Osteoblast (primary cell): ENCODE measurements at regions not wholly inside any gene's neighbourhood (a gene's known extent, or its start where the extent isn't known, plus 50 kb on each side); places are given as distances from the start of the nearest gene placed in this dataset.

ENCODE experiments used
- DNase-seq: peaks from one replicate; pipeline ENCODE4 v3.0.0; 2011; ENCODE audit warnings: low spot score, mixed read lengths; ENCODE audit not compliant: insufficient read length; ENCODE audit errors: missing footprints
- H2AFZ ChIP-seq: 2 replicates; pipeline ENCODE4 v1.6.0; 2011; ENCODE audit warnings: mild to moderate bottlenecking, low read length
- H3K27ac ChIP-seq: 2 replicates; pipeline ENCODE4 v1.5.1; 2011; ENCODE audit warnings: mild to moderate bottlenecking, low read depth, low read length, moderate library complexity
- H3K27me3 ChIP-seq: 2 replicates; pipeline ENCODE4 v1.6.0; 2012; ENCODE audit warnings: mild to moderate bottlenecking, control low read depth, inconsistent platforms, low read length, moderate library complexity; ENCODE audit not compliant: insufficient read depth
- H3K36me3 ChIP-seq: 2 replicates; pipeline ENCODE4 v1.5.1; 2011; ENCODE audit warnings: mild to moderate bottlenecking, low read length, control low read depth, moderate library complexity; ENCODE audit not compliant: insufficient read depth
- H3K4me1 ChIP-seq: 2 replicates; pipeline ENCODE4 v1.5.1; 2011; ENCODE audit warnings: mild to moderate bottlenecking, low read length, control low read depth, moderate library complexity; ENCODE audit not compliant: insufficient read depth
- H3K4me2 ChIP-seq: 2 replicates; pipeline ENCODE4 v1.6.0; 2011; ENCODE audit warnings: mild to moderate bottlenecking, low read length; ENCODE audit not compliant: insufficient read depth
- H3K4me3 ChIP-seq: fragments of 200-600 bp; sonication (generic); 3 replicates; pipeline ENCODE4 v1.5.1; 2012; ENCODE audit warnings: mild to moderate bottlenecking, low read length, inconsistent platforms; ENCODE audit not compliant: insufficient read depth
- H3K79me2 ChIP-seq: 2 replicates; pipeline ENCODE4 v1.6.0; 2012; ENCODE audit warnings: mild to moderate bottlenecking, low read length, control low read depth, inconsistent platforms; ENCODE audit not compliant: insufficient read depth
- H3K9me3 ChIP-seq: 2 replicates; pipeline ENCODE4 v1.5.1; 2011; ENCODE audit warnings: low read depth, low read length, control low read depth
- H4K20me1 ChIP-seq: 2 replicates; pipeline ENCODE4 v1.6.0; 2012; ENCODE audit warnings: mild to moderate bottlenecking, low read length, control low read depth; ENCODE audit not compliant: insufficient read depth
- CTCF ChIP-seq: IDR thresholded peaks from 2 replicates; pipeline ENCODE4 v1.5.1; 2011; ENCODE audit warnings: mild to moderate bottlenecking, low read depth, low read length, moderate library complexity; ENCODE audit errors: extremely low read depth

GRCh38 chr3:64985072-64985471, 297.3 kb upstream of the ADAMTS9 start:
- DNase-seq: no peak
- Histone ChIP-seq H3K36me3 (no peaks in the 10 kb centered on the region), H4K20me1 (no peaks in the 10 kb centered on the region), H3K9me3 (peaks cover 2% of the 10 kb centered on the region), H3K27ac (no peak overlapping the region), H3K4me3 (no peak overlapping the region), H3K4me1 (no peaks in the 10 kb centered on the region), H2AFZ (no peak overlapping the region), H3K27me3 (no peaks in the 10 kb centered on the region), H3K4me2 (no peak overlapping the region), H3K79me2 (no peaks in the 10 kb centered on the region)
- TF ChIP-seq CTCF: no peak

GRCh38 chr3:64983583-64984359, 296.0 kb upstream of the ADAMTS9 start:
- Histone ChIP-seq H4K20me1 (no peaks in the 10 kb centered on the region), H3K4me1 (no peaks in the 10 kb centered on the region), H3K9me3 (peaks cover 2% of the 10 kb centered on the region), H3K27me3 (no peaks in the 10 kb centered on the region), H3K36me3 (no peaks in the 10 kb centered on the region), H2AFZ (no peak overlapping the region), H3K4me2 (no peak overlapping the region), H3K79me2 (no peaks in the 10 kb centered on the region), H3K4me3 (no peak overlapping the region), H3K27ac (no peak overlapping the region)
- DNase-seq: no peak
- TF ChIP-seq CTCF: no peak

GRCh38 chr3:64977308-64978100, 289.7 kb upstream of the ADAMTS9 start:
- DNase-seq: no peak
- no peaks in the 10 kb centered on the region for H3K79me2 ChIP-seq
- H3K27me3 ChIP-seq: no peaks in the 10 kb centered on the region
- H3K4me2 ChIP-seq: no peak overlapping the region
- H3K9me3 ChIP-seq: no peaks in the 10 kb centered on the region
- H3K36me3 ChIP-seq: no peaks in the 10 kb centered on the region
- H3K4me1 ChIP-seq: no peaks in the 10 kb centered on the region
- H2AFZ ChIP-seq: no peak overlapping the region
- no peaks in the 10 kb centered on the region for H4K20me1 ChIP-seq
- H3K27ac ChIP-seq: no peak overlapping the region
- no peak overlapping the region for H3K4me3 ChIP-seq
- no peak for TF ChIP-seq CTCF

- Histone ChIP-seq H3K4me3 (no peak overlapping the region), H3K27me3 (no peaks in the 10 kb centered on the region), H3K9me3 (no peaks in the 10 kb centered on the region), H3K4me1 (no peaks in the 10 kb centered on the region), H3K4me2 (no peak overlapping the region), H3K36me3 (no peaks in the 10 kb centered on the region), H3K79me2 (no peaks in the 10 kb centered on the region), H2AFZ (no peak overlapping the region), H4K20me1 (no peaks in the 10 kb centered on the region), H3K27ac (no peak overlapping the region)
- no peak for DNase-seq
- TF ChIP-seq CTCF: no peak
These were observed 288.7 kb upstream of the ADAMTS9 start for GRCh38 chr3:64976456-64976855.
